ENCODE measurements at regions not wholly inside any gene's neighbourhood (a gene's known extent, or its start where the extent isn't known, plus 50 kb on each side); places are given as distances from the start of the nearest gene placed in this dataset.

GRCh38 chr14:22390195-22390594 is 198.8 kb downstream of the DAD1 start:
- Histone ChIP-seq H2BK20ac (ENCODE audit: low read depth, low read length) (no peak overlapping the region), H2AK9ac (replicated peaks; ENCODE audit: low read depth, low read length, poor library complexity) (no peak overlapping the region), H4K5ac (ENCODE audit: low read depth, low read length) (no peak overlapping the region), H3K14ac (replicated peaks; ENCODE audit: low read depth, low read length) (no peak overlapping the region), H3K4ac (ENCODE audit: low read depth, low read length) (no peak overlapping the region), H3K23ac (ENCODE audit: low read depth, low read length) (no peak overlapping the region), H4K8ac (ENCODE audit: low read depth in 2 of 2, low read length in 2 of 2) (no peak overlapping the region), H3K9ac (ENCODE audit: low read depth, low read length) (no peak overlapping the region), H3K36me3 (ENCODE audit: control insufficient read depth, insufficient read depth, low read length) (no peaks in the 10 kb centered on the region), H3K4me3 (ENCODE audit: insufficient read depth, low read depth, low read length) (no peak overlapping the region), H3K56ac (ENCODE audit: extremely low read depth, insufficient read depth, low read length) (no peak overlapping the region), H3K9me1 (ENCODE audit: insufficient read depth, low read length) (no peaks in the 10 kb centered on the region), H2BK5ac (ENCODE audit: low read depth, low read length, poor library complexity, severe bottlenecking) (no peak overlapping the region), H3K4me1 (ENCODE audit: control insufficient read depth, insufficient read depth, low read length) (no peaks in the 10 kb centered on the region), H2AFZ (replicated peaks; ENCODE audit: low read length, poor library complexity) (no peak overlapping the region), H2BK120ac (ENCODE audit: low read depth, low read length) (no peak overlapping the region), H3K27me3 (ENCODE audit: control insufficient read depth, insufficient read depth, low read length) (peaks cover 18% of the 10 kb centered on the region), H2BK15ac (ENCODE audit: low read depth, low read length) (no peak overlapping the region), H3K18ac (ENCODE audit: low read depth, low read length) (no peak overlapping the region), H3K27ac (ENCODE audit: insufficient read depth, low read length) (no peak overlapping the region), H2AK5ac (ENCODE audit: low read depth, low read length) (no peak overlapping the region), H3K4me2 (ENCODE audit: low read depth, low read length) (no peak overlapping the region), H4K20me1 (ENCODE audit: insufficient read depth, low read length) (no peaks in the 10 kb centered on the region), H3K9me3 (ENCODE audit: control insufficient read depth, insufficient read depth, low read length) (no peaks in the 10 kb centered on the region), H4K91ac (ENCODE audit: insufficient read depth, low read depth, low read length) (no peak overlapping the region), H3K79me1 (ENCODE audit: low read depth in 1 of 2, low read length in 2 of 2) (no peaks in the 10 kb centered on the region)
- intact Hi-C loops (cut with micrococcal nuclease): no loop called here
- no peak for DNase-seq
- WGBS, 2 experiments (ENCODE audit: extremely low coverage in 2 of 2, insufficient read length in 1 of 2): no CpG with 5 or more reads among the region's 5 CpGs
- BruUV-seq (replicated peaks): no TSS peak
- dilution Hi-C loops (cut with HindIII; ENCODE audit: low sequenced_read_pairs, unreplicated experiment): no loop called here
- POLR2A ChIA-PET (ENCODE audit: unreplicated experiment): no interaction called here
- in situ Hi-C loops (cut with MboI; ENCODE audit: low sequenced_read_pairs): loop anchor here (5.0 to 25.0 kb wide), 4 partner anchors 82 to 472 kb away; partner anchors contain the start of gene LRP10
- CTCF ChIA-PET: interaction anchor here (0.9 to 1.5 kb wide), 2 partner anchors 82 to 263 kb away, joined by 4 to 6 read pairs; no protein-coding TSS in a partner anchor
- TF ChIP-seq BHLHE40 (IDR thresholded peaks at IDR 0.05; ENCODE audit: low read depth, low read length) (no peak), RAD21 (IDR thresholded peaks at IDR 0.05; ENCODE audit: low read length) (no peak), MXI1 (IDR thresholded peaks at IDR 0.05; ENCODE audit: borderline replicate concordance, low read depth, low read length) (no peak), MAZ (IDR thresholded peaks at IDR 0.05; ENCODE audit: borderline replicate concordance, low read depth, low read length) (no peak), POLR2A (IDR thresholded peaks at IDR 0.05; ENCODE audit: low read depth, low read length) (no peak), CTCF (conservative IDR thresholded peaks at IDR 0.05; ENCODE audit: low read depth, low read length) (no peak), SMC3 (IDR thresholded peaks at IDR 0.05; ENCODE audit: low read depth, low read length) (no peak), MAFK (IDR thresholded peaks at IDR 0.05; ENCODE audit: low read depth, low read length) (no peak), CEBPB (IDR thresholded peaks at IDR 0.05; ENCODE audit: low read depth, low read length) (no peak), CHD1 (IDR thresholded peaks at IDR 0.05; ENCODE audit: low read depth, low read length) (no peak), USF2 (IDR thresholded peaks at IDR 0.05; ENCODE audit: low read depth, low read length) (no peak), ELK1 (IDR thresholded peaks at IDR 0.05; ENCODE audit: borderline replicate concordance, low read depth, low read length) (no peak), NFE2L2 (IDR thresholded peaks at IDR 0.05; ENCODE audit: low read depth, low read length) (no peak), FOS (IDR thresholded peaks at IDR 0.05; ENCODE audit: low read depth, low read length) (no peak), RCOR1 (IDR thresholded peaks at IDR 0.05; ENCODE audit: insufficient replicate concordance, low read length) (no peak)
- ATAC-seq (ENCODE audit: low read depth): no peak

All from IMR-90 (cell line).